OCI-LY1 (cell line): ENCODE measurements at regions not wholly inside any gene's neighbourhood (a gene's known extent, or its start where the extent isn't known, plus 50 kb on each side); places are given as distances from the start of the nearest gene placed in this dataset.

Experiments
- H2AFZ ChIP-seq: fragments of 200-600 bp; sonication (generic), shearing (Covaris generic); 2 replicates; pipeline ENCODE4 v1.6.0; 2014; ENCODE audit warnings: antibody characterized with exemption, mild to moderate bottlenecking, low read length
- H3F3A ChIP-seq: fragments of 200-600 bp; sonication (generic), shearing (Covaris generic); 2 replicates; pipeline ENCODE4 v1.6.0; 2014; ENCODE audit warnings: mild to moderate bottlenecking, antibody characterized with exemption, low read length, moderate library complexity; ENCODE audit not compliant: insufficient read depth
- H3K27ac ChIP-seq: fragments of 200-600 bp; sonication (generic); 2 replicates; pipeline ENCODE4 v1.5.1; 2014; ENCODE audit warnings: low read length, mixed run types, mild to moderate bottlenecking, low read depth; ENCODE audit not compliant: poor library complexity, severe bottlenecking
- H3K27me3 ChIP-seq: fragments of 200-600 bp; sonication (generic); 2 replicates; pipeline ENCODE4 v1.6.0; 2014; ENCODE audit warnings: antibody characterized with exemption, mild to moderate bottlenecking, low read length, moderate library complexity; ENCODE audit not compliant: insufficient read depth
- H3K36me3 ChIP-seq: fragments of 200-600 bp; sonication (generic); 2 replicates; pipeline ENCODE4 v1.6.1; 2014; ENCODE audit warnings: mild to moderate bottlenecking, antibody characterized with exemption, low read length, moderate library complexity, mixed read lengths; ENCODE audit not compliant: insufficient read depth
- H3K4me1 ChIP-seq: fragments of 200-600 bp; sonication (generic); 2 replicates; pipeline ENCODE4 v1.5.1; 2014; ENCODE audit warnings: mild to moderate bottlenecking, low read length, moderate library complexity; ENCODE audit not compliant: insufficient read depth, severe bottlenecking
- H3K4me2 ChIP-seq: fragments of 200-600 bp; sonication (generic), shearing (Covaris generic); 2 replicates; pipeline ENCODE4 v1.6.1; 2014; ENCODE audit warnings: low read length
- H3K4me3 ChIP-seq: fragments of 200-600 bp; sonication (generic); 2 replicates; pipeline ENCODE4 v1.5.1; 2014; ENCODE audit warnings: low read length, low read depth, mild to moderate bottlenecking, mixed read lengths; ENCODE audit not compliant: poor library complexity, severe bottlenecking
- H3K79me2 ChIP-seq: fragments of 200-600 bp; shearing (Covaris generic); 2 replicates; pipeline ENCODE4 v1.6.1; 2016; ENCODE audit warnings: mixed run types, low read length, mixed read lengths; ENCODE audit not compliant: insufficient read depth
- H3K9ac ChIP-seq: fragments of 200-600 bp; sonication (generic), shearing (Covaris generic); 2 replicates; pipeline ENCODE4 v1.6.1; 2014; ENCODE audit warnings: mild to moderate bottlenecking, low read length, mixed read lengths
- H3K9me2 ChIP-seq: fragments of 200-600 bp; sonication (generic), shearing (Covaris generic); 2 replicates; pipeline ENCODE4 v1.6.1; 2014; ENCODE audit warnings: low read depth, mild to moderate bottlenecking, low read length, mixed read lengths
- H3K9me3 ChIP-seq: fragments of 200-600 bp; shearing (Covaris generic); 2 replicates; pipeline ENCODE4 v1.6.1; 2014; ENCODE audit warnings: low read length, mixed read lengths
- H4K20me1 ChIP-seq: fragments of 200-600 bp; sonication (generic), shearing (Covaris generic); 2 replicates; pipeline ENCODE4 v1.6.0; 2016; ENCODE audit warnings: mild to moderate bottlenecking, low read length; ENCODE audit not compliant: insufficient read depth
- CTCF ChIP-seq: fragments of 200-600 bp; sonication (generic), shearing (Covaris generic); IDR thresholded peaks from 2 replicates; pipeline ENCODE4 v1.5.1; 2017; ENCODE audit warnings: mild to moderate bottlenecking, antibody characterized with exemption, low read length, moderate library complexity, mixed read lengths
- EZH2 ChIP-seq: fragments of 200-600 bp; sonication (generic), shearing (Covaris generic); IDR thresholded peaks from 2 replicates; pipeline ENCODE4 v1.8.0; 2017; ENCODE audit warnings: borderline replicate concordance, mixed run types, mild to moderate bottlenecking, antibody characterized with exemption, low read length, moderate library complexity, mixed read lengths

- Histone ChIP-seq H3F3A (no peaks in the 10 kb centered on the region), H2AFZ (no peak overlapping the region), H3K9me2 (no peaks in the 10 kb centered on the region), H3K4me2 (no peak overlapping the region), H3K79me2 (no peaks in the 10 kb centered on the region), H3K9me3 (no peaks in the 10 kb centered on the region), H3K4me1 (no peaks in the 10 kb centered on the region), H3K27me3 (no peaks in the 10 kb centered on the region), H3K27ac (no peak overlapping the region), H3K4me3 (no peak overlapping the region), H3K9ac (no peak overlapping the region), H4K20me1 (no peaks in the 10 kb centered on the region), H3K36me3 (no peaks in the 10 kb centered on the region)
- TF ChIP-seq CTCF: no peak
- TF ChIP-seq EZH2: no peak
Observed at GRCh38 chr5:54859316-54859715, 126.1 kb downstream of the ESM1 start.

GRCh38 chr5:54854883-54855581 lies 130.4 kb downstream of the ESM1 start:
- no peaks in the 10 kb centered on the region for H3K9me3 ChIP-seq
- H3K36me3 ChIP-seq: no peaks in the 10 kb centered on the region
- no peak overlapping the region for H2AFZ ChIP-seq
- H3K9me2 ChIP-seq: no peaks in the 10 kb centered on the region
- no peak overlapping the region for H3K27ac ChIP-seq
- H3K9ac ChIP-seq: no peak overlapping the region
- no peaks in the 10 kb centered on the region for H3K4me1 ChIP-seq
- no peaks in the 10 kb centered on the region for H3K27me3 ChIP-seq
- no peaks in the 10 kb centered on the region for H3K79me2 ChIP-seq
- H3F3A ChIP-seq: no peaks in the 10 kb centered on the region
- H4K20me1 ChIP-seq: no peaks in the 10 kb centered on the region
- no peak overlapping the region for H3K4me2 ChIP-seq
- TF ChIP-seq CTCF (no peak), EZH2 (no peak)
- H3K4me3 ChIP-seq: no peak overlapping the region

- H3K27me3 ChIP-seq: no peaks in the 10 kb centered on the region
- no peak overlapping the region for H3K9ac ChIP-seq
- H3F3A ChIP-seq: no peaks in the 10 kb centered on the region
- no peaks in the 10 kb centered on the region for H4K20me1 ChIP-seq
- TF ChIP-seq CTCF (peak; percentile 30), EZH2 (no peak)
- no peaks in the 10 kb centered on the region for H3K9me2 ChIP-seq
- H3K27ac ChIP-seq: no peak overlapping the region
- H3K4me1 ChIP-seq: no peaks in the 10 kb centered on the region
- H3K4me2 ChIP-seq: no peak overlapping the region
- no peaks in the 10 kb centered on the region for H3K36me3 ChIP-seq
- no peak overlapping the region for H3K4me3 ChIP-seq
- H3K79me2 ChIP-seq: no peaks in the 10 kb centered on the region
- no peak overlapping the region for H2AFZ ChIP-seq
- H3K9me3 ChIP-seq: no peaks in the 10 kb centered on the region
Observed at GRCh38 chr5:54852007-54852406, 133.4 kb downstream of the ESM1 start.
